GM23338 (cell line): ENCODE measurements at regions not wholly inside any gene's neighbourhood (a gene's known extent, or its start where the extent isn't known, plus 50 kb on each side); places are given as distances from the start of the nearest gene placed in this dataset.
A peak's percentile ranks its signal among the peaks of the same experiment; 100 is the strongest.

Source experiments
- ATAC-seq: fragments of 200-7000 bp; cut with Tn5 transposase; 3 replicates; pipeline ENCODE4 v1.9.1; 2020
- DNase-seq: peaks from one replicate; pipeline ENCODE4 v3.0.0-alpha.2; 2015; ENCODE audit warnings: low spot score
- H2AFZ ChIP-seq: fragments of 200-600 bp; sonication (generic); 2 replicates; pipeline ENCODE4 v1.8.0; 2016; ENCODE audit warnings: antibody characterized with exemption, mild to moderate bottlenecking, moderate library complexity
- H3F3A ChIP-seq: fragments of 200-600 bp; sonication (generic); replicated peaks from 2 replicates; pipeline ENCODE4 v1.8.0; 2017; ENCODE audit warnings: antibody characterized with exemption, mixed run types, low read depth
- H3K27ac ChIP-seq: fragments of 200-600 bp; sonication (generic); 2 replicates; pipeline ENCODE4 v1.6.1; 2016; ENCODE audit warnings: low read depth
- H3K27me3 ChIP-seq: fragments of 200-600 bp; sonication (generic); 2 replicates; pipeline ENCODE4 v1.8.0; 2016; ENCODE audit warnings: mild to moderate bottlenecking, mixed run types, moderate library complexity; ENCODE audit not compliant: insufficient read depth
- H3K36me3 ChIP-seq: fragments of 200-600 bp; sonication (generic); 2 replicates; pipeline ENCODE4 v1.8.0; 2016; ENCODE audit warnings: mild to moderate bottlenecking; ENCODE audit not compliant: insufficient read depth
- H3K4me1 ChIP-seq: fragments of 200-600 bp; sonication (generic); 2 replicates; pipeline ENCODE4 v1.8.0; 2016; ENCODE audit warnings: mild to moderate bottlenecking, moderate library complexity; ENCODE audit not compliant: insufficient read depth
- H3K4me2 ChIP-seq: fragments of 200-600 bp; sonication (generic); 2 replicates; pipeline ENCODE4 v1.7.1; 2017; ENCODE audit warnings: mixed run types
- H3K4me3 ChIP-seq: fragments of 200-600 bp; sonication (generic); 2 replicates; pipeline ENCODE4 v1.6.1; 2016; ENCODE audit warnings: mixed run types
- H3K79me2 ChIP-seq: fragments of 200-600 bp; sonication (generic); replicated peaks from 2 replicates; pipeline ENCODE4 v1.8.0; 2017; ENCODE audit warnings: mild to moderate bottlenecking; ENCODE audit not compliant: insufficient read depth
- H3K9me2 ChIP-seq: fragments of 200-600 bp; sonication (generic); 2 replicates; pipeline ENCODE4 v1.8.0; 2017; ENCODE audit not compliant: insufficient read depth
- H4K20me1 ChIP-seq: fragments of 200-600 bp; sonication (generic); replicated peaks from 2 replicates; pipeline ENCODE4 v1.8.0; 2017; ENCODE audit warnings: mild to moderate bottlenecking; ENCODE audit not compliant: insufficient read depth
- H3K27ac Mint-ChIP-seq: 2 replicates; pipeline ENCODE4 v1.8.0; 2020; ENCODE audit warnings: inconsistent platforms, mild to moderate bottlenecking, moderate library complexity, mixed read lengths
- H3K27me3 Mint-ChIP-seq: 3 replicates; pipeline ENCODE4 v1.8.0; 2022; ENCODE audit warnings: low read depth, mild to moderate bottlenecking, moderate library complexity, mixed read lengths, inconsistent platforms; ENCODE audit not compliant: insufficient read depth, poor library complexity
- H3K36me3 Mint-ChIP-seq: 3 replicates; pipeline ENCODE4 v1.8.0; 2021; ENCODE audit warnings: low read depth, mild to moderate bottlenecking, inconsistent platforms, moderate library complexity, mixed read lengths
- H3K4me1 Mint-ChIP-seq: 3 replicates; pipeline ENCODE4 v1.8.0; 2020; ENCODE audit warnings: mild to moderate bottlenecking, inconsistent platforms, mixed read lengths
- H3K4me3 Mint-ChIP-seq: 3 replicates; pipeline ENCODE4 v1.8.0; 2021; ENCODE audit warnings: moderate library complexity, mild to moderate bottlenecking, inconsistent platforms, mixed read lengths
- H3K9me3 Mint-ChIP-seq: 3 replicates; pipeline ENCODE4 v1.8.0; 2020; ENCODE audit warnings: moderate library complexity, mild to moderate bottlenecking, inconsistent platforms, mixed read lengths
- CREB1 ChIP-seq: fragments of 250-450 bp; sonication (Bioruptor Pico); IDR thresholded peaks from 2 replicates; pipeline ENCODE4 v1.5.0; 2020; ENCODE audit warnings: low read depth, mild to moderate bottlenecking, moderate library complexity
- CTCF ChIP-seq, 2 experiments: fragments of 200-600 bp in 1 of 2; sonication (generic) in 1 of 2; conservative IDR thresholded peaks; 2 replicates each; pipeline versions ENCODE4 v1.5.1 to v1.6.1; 2016 to 2017; ENCODE audit warnings: antibody characterized with exemption in 2 of 2, low read depth in 2 of 2, mild to moderate bottlenecking in 2 of 2, moderate library complexity in 1 of 2
- EZH2 ChIP-seq: fragments of 200-600 bp; sonication (generic); IDR thresholded peaks from one replicate; pipeline ENCODE4 v1.8.0; 2017; ENCODE audit warnings: antibody characterized with exemption, mild to moderate bottlenecking, low read depth; ENCODE audit not compliant: unreplicated experiment
- POLR2AphosphoS5 ChIP-seq: IDR thresholded peaks from 2 replicates; pipeline ENCODE4 v1.6.1; 2016; ENCODE audit warnings: antibody characterized with exemption, low read depth
- STAT1 ChIP-seq: IDR thresholded peaks from one replicate; pipeline ENCODE4 v1.6.1; 2016; ENCODE audit warnings: antibody characterized with exemption; ENCODE audit not compliant: unreplicated experiment
- ZNF462 ChIP-seq: fragments of 250-450 bp; sonication (Bioruptor Pico); IDR thresholded peaks from 2 replicates; pipeline ENCODE4 v1.5.0; 2020; ENCODE audit warnings: mild to moderate bottlenecking, moderate library complexity

GRCh38 chr14:25765909-25766308, 716.0 kb upstream of the STXBP6 start:
- H3K27ac Mint-ChIP-seq = peak overlapping the region; percentile 13; the same call in 1 of the 2 replicates
- no peak for TF ChIP-seq STAT1
- no peak for TF ChIP-seq EZH2
- TF ChIP-seq ZNF462 = no peak
- TF ChIP-seq CREB1 (CRISPR knock-in tag) = no peak
- TF ChIP-seq CTCF (conservative IDR thresholded peaks at IDR 0.05; ENCODE audit: low read depth in 2 of 2) = no peak
- TF ChIP-seq POLR2AphosphoS5 = no peak
- H3K36me3 ChIP-seq = no peaks in the 10 kb centered on the region
- no peaks in the 10 kb centered on the region for H3K27me3 ChIP-seq
- no peaks in the 10 kb centered on the region for H4K20me1 ChIP-seq
- H3K9me2 ChIP-seq = peaks cover 5% of the 10 kb centered on the region; the same call in 1 of the 2 replicates
- H3F3A ChIP-seq = no peaks in the 10 kb centered on the region
- no peak overlapping the region for H3K4me3 Mint-ChIP-seq
- no peak overlapping the region for H3K27ac ChIP-seq
- no peaks in the 10 kb centered on the region for H3K36me3 Mint-ChIP-seq
- no peak for DNase-seq
- no peak overlapping the region for H3K4me3 ChIP-seq
- H2AFZ ChIP-seq = no peak overlapping the region
- H3K4me1 Mint-ChIP-seq = peaks cover 10% of the 10 kb centered on the region
- no peak overlapping the region for H3K4me2 ChIP-seq
- no peak for ATAC-seq
- no peaks in the 10 kb centered on the region for H3K9me3 Mint-ChIP-seq
- peaks cover 6% of the 10 kb centered on the region for H3K4me1 ChIP-seq
- no peaks in the 10 kb centered on the region for H3K79me2 ChIP-seq
- H3K27me3 Mint-ChIP-seq = no peaks in the 10 kb centered on the region
